Right renal cortex interstitium (tissue), 3 donors: ENCODE measurements at regions not wholly inside any gene's neighbourhood (a gene's known extent, or its start where the extent isn't known, plus 50 kb on each side); places are given as distances from the start of the nearest gene placed in this dataset.

Experiments
- DNase-seq, 3 donors: peaks; one replicate each; pipeline ENCODE4 v3.0.0-alpha.2; 2013; ENCODE audit warnings: low read depth in 3 of 3, low spot score in 2 of 3

DNA sequence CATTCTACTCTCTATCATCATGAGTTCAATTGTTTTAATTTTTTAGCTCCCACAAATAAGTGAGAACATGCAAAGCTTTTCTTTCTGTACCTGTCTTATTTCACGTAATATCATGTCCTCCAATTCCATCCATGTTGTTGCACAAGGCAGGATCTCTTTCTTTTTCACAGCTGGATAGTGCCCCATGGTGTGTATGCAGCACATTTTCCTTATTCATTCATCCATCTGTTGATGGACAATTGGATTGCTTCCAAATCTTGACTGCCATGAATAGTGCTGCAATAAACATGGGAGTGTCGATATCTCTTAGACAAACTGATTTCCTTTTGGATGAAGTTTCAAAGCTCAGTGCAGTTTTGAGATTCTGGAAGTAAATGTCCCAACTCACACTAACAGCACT is 326.9 kb downstream of the FGF9 start:
- no peak for DNase-seq

DNA sequence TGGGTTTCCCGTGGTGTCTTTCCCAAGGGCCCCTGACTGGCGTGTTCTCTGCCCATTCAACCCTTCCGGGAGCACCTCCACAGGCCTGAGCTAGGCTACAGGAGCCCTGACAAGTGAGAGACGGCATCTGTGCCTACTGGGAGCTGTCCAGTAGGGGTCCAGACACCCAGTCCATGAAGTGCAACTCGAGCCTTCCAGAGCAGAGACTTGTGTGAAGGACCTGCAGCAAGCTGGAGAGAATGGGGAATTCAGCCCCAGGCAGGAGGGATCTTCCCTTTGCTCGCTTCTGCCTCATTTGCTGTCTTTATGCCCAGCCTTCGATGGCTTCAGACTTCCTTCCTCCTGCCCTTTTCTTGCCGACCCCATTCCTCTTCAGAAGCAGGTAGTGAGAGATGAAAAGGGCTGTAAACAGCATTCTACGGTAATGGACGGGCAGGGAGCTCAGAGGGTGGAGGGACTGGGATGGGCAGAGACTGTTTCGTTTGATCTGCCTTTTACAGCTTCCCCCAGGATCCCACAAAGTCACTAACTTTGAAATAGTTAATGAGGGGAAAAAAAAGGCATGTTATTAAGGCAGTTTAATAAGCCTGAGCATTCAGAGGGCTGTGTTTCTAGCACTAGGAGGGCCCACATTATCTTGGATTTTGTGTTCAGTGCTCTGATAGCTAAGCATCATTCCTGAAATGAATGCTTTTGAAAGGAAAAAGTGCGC is 327.6 kb downstream of the FGF9 start:
- no peak for DNase-seq

DNA sequence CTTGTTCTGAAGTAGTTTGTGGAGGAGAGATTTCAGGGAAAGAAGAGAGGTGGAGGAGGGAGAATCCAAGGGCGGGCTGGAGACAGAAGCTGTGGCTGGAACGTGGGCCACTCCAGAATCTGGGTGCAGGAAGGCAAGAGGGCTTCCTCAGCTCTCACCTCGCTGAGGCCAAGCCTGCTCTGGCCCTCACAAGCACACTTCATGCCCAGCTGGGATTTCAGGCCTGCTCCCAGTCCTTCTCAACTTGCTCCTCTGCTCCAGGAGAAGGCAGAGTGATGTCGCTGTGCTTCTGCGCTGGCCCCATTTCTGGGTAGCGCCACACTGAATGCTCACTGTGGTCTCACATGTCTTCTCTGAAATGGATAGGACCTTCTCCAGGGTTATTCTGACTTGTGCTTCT is 328.8 kb downstream of the FGF9 start:
- DNase-seq: no peak

DNA sequence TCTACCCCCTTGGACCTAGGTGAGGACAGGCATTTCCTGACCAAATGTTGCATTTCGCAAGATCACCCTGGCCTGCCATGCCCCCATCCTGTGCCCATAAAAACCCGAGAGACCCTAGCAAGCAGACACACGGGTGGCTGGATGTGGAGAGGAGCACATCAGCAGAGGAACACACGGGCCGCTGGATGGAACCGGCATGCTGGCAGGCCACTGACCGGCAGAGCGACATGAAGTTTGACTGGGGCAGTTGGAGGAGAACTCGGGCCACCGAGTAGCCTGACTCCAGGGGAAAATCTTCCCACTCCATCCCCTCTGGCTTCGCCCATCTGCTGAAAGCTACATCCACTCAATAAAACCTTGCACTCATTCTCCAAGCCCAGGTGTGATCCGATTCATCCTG is 329.3 kb downstream of the FGF9 start:
- no peak for DNase-seq

DNA sequence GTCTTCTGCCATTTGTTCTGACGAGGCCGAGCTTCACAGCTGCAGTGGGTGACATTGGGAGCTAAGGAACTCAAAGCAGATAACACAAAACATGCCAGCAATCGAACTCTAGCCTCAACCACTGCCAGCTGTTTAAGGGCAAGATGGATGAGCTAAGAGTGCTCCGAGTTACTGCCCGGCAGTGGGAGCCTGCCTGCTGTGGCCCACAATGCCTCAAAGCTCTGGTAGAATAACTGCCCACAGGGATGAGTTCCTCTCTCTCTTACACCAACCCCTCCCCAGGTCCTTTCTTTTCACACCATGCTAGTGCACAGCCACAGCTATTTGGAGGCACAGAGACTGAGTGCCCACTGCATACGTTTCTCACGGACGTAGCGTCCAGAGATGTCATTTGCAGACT is 330.5 kb downstream of the FGF9 start:
- no peak for DNase-seq

DNA sequence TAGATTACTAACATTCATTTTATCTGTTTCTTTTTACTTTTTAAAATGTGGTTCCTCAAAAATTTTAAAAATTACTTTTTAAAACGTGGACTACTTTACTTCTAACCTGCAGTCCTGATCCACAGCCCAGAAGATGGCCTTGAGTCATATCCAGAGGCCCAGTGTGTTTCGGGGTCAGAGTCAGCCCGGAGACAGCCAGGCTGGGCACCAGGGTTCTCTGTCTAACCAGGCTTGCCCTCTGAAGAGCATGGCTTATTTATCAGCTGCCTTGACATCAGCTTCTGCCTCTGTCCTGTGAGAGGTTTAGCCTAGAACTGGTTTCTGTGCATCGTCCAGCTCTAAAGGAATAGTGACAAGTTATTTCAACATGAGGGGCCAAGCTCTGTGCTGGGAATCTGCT is 332.0 kb downstream of the FGF9 start:
- no peak for DNase-seq

DNA sequence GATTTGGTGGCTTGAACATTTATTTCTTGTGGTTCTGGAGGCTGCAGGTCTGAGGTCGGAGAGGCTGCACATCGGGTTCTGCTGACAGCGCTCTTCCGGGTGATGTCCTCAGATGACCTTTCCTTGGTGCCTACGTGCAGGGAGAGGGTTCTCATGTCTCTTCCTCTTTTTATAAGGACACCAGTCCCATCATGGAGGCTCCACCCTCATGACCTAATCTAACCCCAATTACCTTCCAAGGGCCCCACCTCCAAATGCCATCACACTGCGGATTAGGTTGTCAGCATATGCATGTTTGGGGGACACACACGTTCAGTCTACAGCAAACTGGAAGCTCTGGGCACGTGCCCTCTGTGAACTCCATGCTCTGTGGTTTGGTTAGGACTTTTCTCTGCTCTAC is 338.6 kb downstream of the FGF9 start:
- DNase-seq: no peak

DNA sequence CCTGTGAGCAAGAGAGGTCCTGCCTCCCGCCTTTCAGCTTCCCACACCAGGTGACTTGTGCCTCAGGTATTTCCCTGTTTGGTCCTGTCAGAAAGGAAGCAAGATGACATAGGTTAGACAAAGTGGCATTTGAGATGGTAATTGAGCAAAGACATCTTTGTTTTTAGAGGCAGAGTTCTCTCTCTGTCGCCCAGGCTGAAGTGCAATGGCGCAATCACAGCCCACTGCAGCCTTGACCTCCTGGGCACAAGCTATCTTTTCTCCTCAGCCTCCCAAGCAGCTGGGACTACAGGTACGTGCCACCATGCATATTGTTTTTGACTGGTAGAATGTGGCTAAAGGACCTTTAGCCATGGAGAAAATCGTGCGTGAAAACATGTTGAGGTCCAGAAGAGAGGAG is 339.1 kb downstream of the FGF9 start:
- no peak for DNase-seq

DNA sequence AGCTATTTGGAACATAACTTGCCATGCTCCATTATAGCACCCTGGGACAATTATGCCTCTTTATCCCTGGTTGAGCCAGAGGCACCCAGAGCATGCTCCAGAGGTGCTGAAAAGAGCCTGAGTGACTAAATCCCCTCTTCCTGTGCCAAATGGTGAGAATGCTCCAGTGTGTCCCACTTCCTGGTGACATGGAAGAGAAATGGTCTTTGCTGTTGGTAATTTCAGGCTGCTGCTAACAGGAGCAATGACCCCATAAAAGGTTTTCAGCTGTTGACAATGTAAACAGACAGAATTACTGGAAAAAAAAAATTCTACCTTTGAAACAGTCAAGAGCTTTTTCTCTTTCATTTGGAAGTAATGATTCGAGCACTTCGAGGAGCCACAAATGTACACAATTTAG is 341.8 kb downstream of the FGF9 start:
- DNase-seq: no peak

DNA sequence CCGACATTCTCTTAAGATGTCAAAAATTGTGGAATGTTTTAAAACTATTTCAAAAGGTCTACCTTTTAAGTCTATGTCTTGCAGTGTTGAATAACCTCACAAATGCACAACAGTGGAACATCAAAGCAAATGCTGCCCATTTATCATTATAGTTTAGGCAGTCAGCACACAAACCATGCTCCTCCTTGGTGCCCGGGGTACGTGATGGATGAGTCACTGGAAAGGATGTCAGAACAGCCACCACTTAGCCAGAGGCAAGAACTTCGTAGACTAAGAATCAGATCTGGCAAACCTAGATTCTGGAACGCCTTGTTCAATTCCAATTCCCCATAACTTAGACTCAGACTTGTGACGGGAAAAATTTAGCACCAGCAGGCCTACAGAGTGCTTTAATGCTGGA is 343.6 kb downstream of the FGF9 start:
- DNase-seq: no peak

DNA sequence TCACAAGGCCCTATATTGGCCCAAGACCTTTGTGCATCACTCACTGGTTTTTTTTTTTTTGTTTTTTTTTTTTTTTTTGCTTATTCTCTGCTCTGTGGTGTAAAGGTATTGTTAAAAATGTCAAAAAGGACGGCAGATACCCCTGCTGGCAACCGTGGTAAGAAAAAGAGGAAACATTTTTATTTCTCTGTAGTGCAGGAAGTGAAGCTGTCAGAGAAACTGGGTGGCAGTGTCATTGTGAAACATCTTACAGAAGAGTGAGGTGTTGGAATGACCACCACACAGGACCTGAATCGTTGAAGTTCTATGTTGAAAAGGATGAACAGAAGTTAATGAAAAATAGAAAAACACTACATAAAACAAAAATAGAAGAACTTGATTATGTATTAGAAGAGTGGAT is 346.4 kb downstream of the FGF9 start:
- DNase-seq: no peak

DNA sequence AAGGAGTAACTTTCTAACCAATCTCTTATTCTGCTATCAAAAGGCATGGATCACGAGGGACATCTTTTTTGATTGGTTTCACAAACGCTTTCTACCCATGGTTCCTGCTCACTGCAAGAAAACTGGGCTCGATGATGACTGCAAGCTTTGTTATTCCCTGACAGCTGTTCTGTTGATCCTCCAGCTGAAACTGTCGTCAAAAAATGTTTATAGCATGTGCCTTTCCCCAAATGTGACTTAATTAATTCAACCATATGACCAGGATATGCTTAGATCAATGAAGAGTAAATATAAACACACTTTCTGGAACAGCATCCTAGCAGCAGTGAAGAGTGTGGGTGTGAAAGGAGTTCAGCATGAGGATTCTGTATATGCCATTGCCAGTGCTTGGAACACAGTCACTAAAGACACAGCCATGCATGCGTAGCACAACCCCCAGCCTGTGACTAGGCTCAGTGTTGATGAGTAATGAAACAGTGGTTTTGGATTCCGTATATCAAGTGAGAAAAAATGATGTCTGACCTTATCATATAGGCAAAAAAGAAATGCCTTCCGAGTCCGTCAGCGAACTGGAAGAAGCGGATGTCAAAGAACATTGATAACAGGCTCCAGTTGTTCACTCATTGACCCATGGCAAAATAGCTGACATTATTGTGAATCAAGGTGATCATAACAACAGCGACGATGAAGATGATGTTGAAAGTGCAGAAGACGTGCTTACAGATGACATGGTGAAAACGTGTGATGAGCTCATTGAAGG is 347.4 kb downstream of the FGF9 start:
- DNase-seq: no peak

DNA sequence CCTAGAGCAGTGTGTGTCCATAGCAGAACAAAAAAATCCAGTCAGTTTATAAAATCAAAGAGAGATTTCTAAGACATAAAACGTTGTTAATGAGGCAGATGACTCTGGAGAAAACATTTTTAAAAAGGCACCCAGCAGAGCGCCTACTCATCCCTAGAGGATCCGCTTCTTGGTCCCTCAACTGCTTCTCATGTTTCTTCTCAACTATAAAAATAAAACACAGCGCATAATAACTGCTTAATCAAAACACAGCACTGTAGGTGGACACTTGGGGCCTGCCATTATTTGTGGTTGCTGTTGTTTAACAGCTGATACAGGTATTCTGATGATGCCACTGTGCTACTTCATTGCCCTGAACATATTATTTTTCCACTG is 347.9 kb downstream of the FGF9 start:
- no peak for DNase-seq

DNA sequence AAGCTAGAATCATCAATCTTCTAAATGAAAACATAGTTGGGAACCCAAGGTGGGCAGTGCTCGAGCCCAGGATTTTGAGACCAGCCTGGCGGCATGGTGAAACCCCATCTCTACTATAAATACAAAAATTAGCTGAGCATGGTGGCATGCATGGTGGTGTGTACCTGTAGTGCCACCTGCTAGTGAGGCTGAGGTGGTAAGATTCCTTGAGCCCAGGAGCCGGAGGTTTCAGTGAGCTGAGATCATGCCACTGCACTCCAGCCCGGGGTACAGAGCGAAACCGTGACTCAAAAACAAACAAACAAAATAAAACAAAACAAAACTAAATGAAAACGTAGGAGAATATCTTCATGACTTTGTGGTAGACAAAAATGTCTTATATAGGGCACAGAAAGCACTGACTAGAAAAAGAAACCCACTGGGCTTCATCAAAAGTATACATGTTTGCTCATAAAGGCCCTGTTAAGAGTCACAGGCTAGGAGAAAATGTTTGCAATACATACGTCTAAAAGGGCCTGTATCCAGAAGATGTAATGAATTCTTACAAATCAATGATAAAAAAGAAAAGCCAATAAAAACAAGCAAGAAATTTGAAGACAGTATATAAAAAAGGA is 353.6 kb downstream of the FGF9 start:
- no peak for DNase-seq

DNA sequence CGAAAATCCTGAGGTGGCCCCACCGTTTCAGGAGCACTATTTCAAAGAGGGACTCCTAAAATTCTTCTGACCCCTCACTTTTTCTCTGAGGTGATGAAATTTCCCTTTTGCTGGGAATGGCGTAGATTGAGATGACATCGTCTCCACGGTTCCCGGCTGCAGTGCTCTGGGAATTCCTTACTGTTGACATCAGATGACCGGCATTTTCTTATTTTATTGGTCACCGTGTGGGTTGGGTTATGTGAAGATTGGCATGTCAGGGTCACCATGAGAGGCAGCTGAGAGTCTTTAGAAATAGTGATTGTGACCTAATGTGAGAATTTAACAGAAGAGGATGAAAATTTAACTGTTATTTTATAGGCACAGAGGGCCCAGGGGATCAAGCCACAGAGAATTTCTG is 356.7 kb downstream of the FGF9 start:
- DNase-seq: no peak

DNA sequence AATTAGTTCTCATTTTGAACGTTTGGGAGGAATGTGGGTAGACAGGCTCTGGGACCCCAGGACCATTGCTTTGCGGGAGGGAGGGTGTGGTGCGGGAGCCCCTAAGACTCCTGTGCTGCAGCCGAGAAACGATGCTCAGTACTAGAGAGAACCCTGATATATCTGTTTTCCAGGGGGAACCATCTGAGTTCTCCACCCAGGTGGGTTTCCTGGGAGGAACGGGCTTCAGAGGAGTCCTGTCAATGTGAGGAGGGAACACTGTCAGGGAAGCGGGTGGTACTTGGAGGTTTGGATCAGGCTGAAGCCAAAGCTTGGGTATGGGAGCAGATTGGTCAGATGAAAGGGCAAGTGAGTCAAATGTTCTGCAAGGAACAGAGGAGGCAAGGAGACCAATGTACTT is 358.0 kb downstream of the FGF9 start:
- no peak for DNase-seq

DNA sequence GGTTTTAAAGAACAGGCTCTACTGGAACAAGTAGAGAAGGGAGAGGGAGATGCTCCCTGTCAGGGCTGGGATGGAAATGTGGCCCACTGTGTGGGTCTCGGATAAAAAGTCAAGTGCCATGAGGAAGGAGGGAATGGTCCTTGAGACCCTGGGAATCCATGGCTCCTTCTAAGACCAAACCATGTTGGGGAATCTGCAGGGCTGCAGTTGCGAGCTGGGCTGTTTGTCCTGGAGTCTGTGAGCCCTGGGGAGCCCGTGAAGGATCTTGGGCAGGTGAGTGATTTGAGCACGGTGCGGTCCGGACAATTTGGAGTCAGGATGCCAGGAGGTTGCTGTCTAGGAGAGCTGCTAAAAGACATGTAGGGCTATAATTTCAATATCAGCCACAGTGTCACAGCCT is 359.4 kb downstream of the FGF9 start:
- DNase-seq: no peak

DNA sequence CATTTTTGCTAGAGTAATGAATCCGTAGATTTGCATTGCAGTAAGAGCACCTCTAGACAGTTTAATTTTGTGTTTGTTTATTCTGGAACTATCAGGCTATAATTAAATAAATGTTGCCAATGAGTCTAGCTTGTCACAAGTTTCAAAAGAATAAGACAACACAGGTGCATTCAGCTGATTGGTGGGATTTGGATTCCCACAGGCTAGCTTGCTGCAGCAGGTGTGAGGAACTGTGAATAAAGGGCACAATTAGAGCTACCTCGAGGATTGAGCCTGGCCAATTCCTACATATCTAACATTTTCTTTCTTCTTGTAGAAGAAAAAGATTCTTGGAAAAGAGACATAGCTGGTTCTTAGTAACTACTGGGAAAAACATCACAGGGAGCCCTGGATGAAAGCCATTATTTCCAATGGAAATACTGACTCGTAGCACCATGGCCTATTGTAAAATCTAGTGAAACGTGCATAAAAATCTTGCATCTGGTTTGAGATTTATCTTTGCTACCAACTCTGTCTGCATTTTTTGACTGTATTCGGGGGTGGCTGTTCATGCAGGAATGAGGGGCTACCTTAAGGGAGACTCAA is 360.9 kb downstream of the FGF9 start:
- no peak for DNase-seq

DNA sequence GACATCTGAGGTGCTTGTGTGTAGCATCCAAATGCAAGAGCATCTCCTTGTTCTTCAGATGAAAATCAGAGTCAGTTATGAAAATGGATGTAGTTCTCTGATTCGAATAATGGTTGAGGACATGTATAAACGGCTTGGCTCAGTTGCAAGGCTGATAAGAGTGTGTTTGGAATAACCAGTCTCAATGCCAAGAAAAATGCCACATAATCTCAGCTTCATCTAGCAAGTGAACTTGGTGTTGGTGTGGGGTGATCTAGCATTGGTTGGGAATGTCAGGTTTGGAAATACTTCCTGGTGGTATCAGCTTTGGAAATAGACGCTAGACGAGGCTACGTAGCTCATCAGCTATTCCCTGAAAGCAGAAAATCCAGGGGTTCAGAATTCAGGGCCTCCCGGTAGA is 362.0 kb downstream of the FGF9 start:
- no peak for DNase-seq

DNA sequence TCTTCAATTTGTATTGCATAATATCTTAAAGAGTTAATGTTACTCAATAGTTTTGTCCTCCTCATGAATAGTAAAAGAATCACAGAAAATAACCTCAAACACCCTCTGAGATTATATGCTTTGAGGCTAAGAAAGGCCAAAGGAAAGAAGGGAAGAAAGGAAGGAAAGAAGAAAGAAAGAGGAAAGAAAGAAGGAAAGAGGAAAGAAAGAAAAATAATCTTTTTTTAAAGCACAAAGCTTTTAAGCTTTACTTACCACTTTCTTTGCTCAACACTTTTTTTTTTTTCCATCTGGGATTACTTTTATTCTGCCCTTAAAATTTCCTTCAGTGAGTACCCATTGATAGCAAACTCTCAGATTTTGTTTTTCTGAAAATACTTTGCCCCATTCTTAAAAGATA is 369.1 kb downstream of the FGF9 start:
- DNase-seq: no peak

DNA sequence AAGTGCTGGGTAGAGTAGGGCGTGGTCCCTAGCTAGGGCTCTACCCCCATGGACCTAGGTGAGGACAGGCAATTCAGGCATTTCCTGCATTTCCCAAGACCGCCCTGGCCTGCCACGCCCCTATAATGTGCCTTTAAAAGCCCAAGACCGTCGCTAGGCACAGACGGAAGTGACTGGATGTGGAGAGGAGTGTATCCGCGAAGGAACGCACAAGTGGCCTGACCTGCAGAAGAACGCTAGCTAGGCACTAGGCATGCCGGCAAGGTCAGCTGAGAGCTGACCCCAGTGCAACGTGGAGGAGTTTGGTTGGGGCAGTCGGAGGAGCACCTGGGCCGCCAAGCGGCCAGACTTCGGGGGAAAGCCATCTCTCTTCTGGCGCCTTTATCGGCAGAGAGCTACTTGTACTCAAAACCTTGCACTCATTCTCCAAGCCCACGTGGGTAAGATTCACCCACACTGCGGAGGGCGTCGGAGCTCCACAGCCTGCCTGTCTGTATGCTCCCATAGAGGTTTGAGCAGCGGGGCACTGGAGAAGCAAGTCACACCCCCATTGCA is 370.0 kb downstream of the FGF9 start:
- no peak for DNase-seq

DNA sequence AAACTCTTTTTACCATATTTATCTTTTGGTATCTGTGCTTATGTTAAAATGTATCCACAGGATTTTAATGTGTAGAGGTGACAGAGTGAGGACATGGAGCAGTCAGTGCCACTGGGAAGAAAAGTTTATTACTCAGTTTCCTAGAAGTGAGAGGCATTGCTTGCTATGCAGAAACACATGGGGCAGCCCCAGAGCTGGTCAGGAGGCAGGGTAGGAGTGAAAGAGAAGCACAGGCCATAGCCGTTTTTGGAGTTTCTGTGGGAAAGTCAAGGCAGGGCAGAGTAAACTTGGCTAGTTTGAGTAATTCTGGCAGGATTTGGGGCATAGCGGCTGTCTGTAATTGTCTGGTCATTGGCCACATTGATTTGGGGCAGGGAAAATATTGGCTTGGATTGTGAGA is 370.9 kb downstream of the FGF9 start:
- no peak for DNase-seq
